Esophagus muscularis mucosa (tissue), 4 donors: ENCODE measurements at regions not wholly inside any gene's neighbourhood (a gene's known extent, or its start where the extent isn't known, plus 50 kb on each side); places are given as distances from the start of the nearest gene placed in this dataset.

Experiments used
- DNase-seq: peaks from one replicate; pipeline ENCODE4 v3.0.0-alpha.2; 2017; ENCODE audit errors: extremely low spot score
- H3K27ac ChIP-seq, 4 donors: fragments of 200-600 bp; sonication (generic); replicated peaks in 1 of 4; 1 replicate in 3 of 4; 2 replicates in 1 of 4; pipeline ENCODE4 v1.5.1; 2016 to 2019; ENCODE audit warnings: mild to moderate bottlenecking in 1 of 4
- H3K27me3 ChIP-seq, 4 donors: fragments of 200-600 bp; sonication (generic); one replicate each; pipeline versions ENCODE4 v1.5.1 to v1.6.0; 2016 to 2019
- H3K36me3 ChIP-seq, 4 donors: fragments of 200-600 bp; sonication (generic); one replicate each; pipeline ENCODE4 v1.5.1; 2016 to 2019
- H3K4me1 ChIP-seq, 4 donors: fragments of 200-600 bp; sonication (generic); one replicate each; pipeline ENCODE4 v1.5.1; 2016 to 2019
- H3K4me3 ChIP-seq, 4 donors: fragments of 200-600 bp; sonication (generic); 1 replicate in 2 of 4; 2 replicates in 2 of 4; pipeline ENCODE4 v1.5.1; 2016 to 2019; ENCODE audit warnings: mild to moderate bottlenecking in 4 of 4, moderate library complexity in 1 of 4
- H3K9me3 ChIP-seq, 4 donors: fragments of 200-600 bp; sonication (generic); 1 replicate in 3 of 4; 2 replicates in 1 of 4; pipeline ENCODE4 v1.5.1; 2016 to 2019
- CTCF ChIP-seq, 3 experiments: fragments of 200-600 bp in 2 of 3; fragments of 450-650 bp in 1 of 3; sonication (generic) in 2 of 3; IDR thresholded peaks; one replicate each; pipeline ENCODE4 v1.5.1; 2017 to 2019; ENCODE audit warnings: antibody characterized with exemption in 3 of 3, mild to moderate bottlenecking in 2 of 3, moderate library complexity in 1 of 3
- EP300 ChIP-seq: sonication (generic); formaldehyde crosslinking; IDR thresholded peaks from one replicate; pipeline ENCODE4 v1.6.1; 2017; ENCODE audit warnings: antibody characterized with exemption
- POLR2A ChIP-seq: fragments of 450-650 bp; IDR thresholded peaks from one replicate; pipeline ENCODE4 v1.6.1; 2017; ENCODE audit warnings: antibody characterized with exemption, moderate library complexity, mild to moderate bottlenecking, low read depth
- POLR2AphosphoS5 ChIP-seq, 2 donors: sonication (generic); formaldehyde crosslinking; IDR thresholded peaks; one replicate each; pipeline ENCODE4 v1.6.1; 2017; ENCODE audit warnings: antibody characterized with exemption in 2 of 2
- WGBS: methylation state at CpG from one replicate; pipeline ENCODE4 v1.1.5; 2018; 5-methylcytosine and 5-hydroxymethylcytosine counted together
- intact Hi-C: fragments of 100-400 bp; cut with DNase I; formaldehyde crosslinking; loops from one replicate; pipeline ENCODE4 v1.15.1; 2023

GRCh38 chr6:145507239-145507638 is 228.1 kb downstream of the EPM2A start:
- TF ChIP-seq POLR2A (no peak), POLR2AphosphoS5 (IDR thresholded peaks at IDR 0.05) (no peak), CTCF (IDR thresholded peaks at IDR 0.05) (no peak), EP300 (no peak)
- Histone ChIP-seq H3K27me3 (no peaks in the 10 kb centered on the region), H3K27ac (no peak overlapping the region), H3K4me3 (no peak overlapping the region), H3K36me3 (no peaks in the 10 kb centered on the region), H3K9me3 (peaks cover 0 to 28% (median 18%) of the 10 kb centered on the region in 4 donors), H3K4me1 (no peaks in the 10 kb centered on the region)
- WGBS: 92% methylated on average over 2 of the region's 2 CpGs
- no peak for DNase-seq
- intact Hi-C loops: no loop called here

- TF ChIP-seq POLR2A (no peak), POLR2AphosphoS5 (IDR thresholded peaks at IDR 0.05) (no peak), CTCF (IDR thresholded peaks at IDR 0.05) (no peak), EP300 (no peak)
- intact Hi-C loops: no loop called here
- no peak for DNase-seq
- H3K4me3 ChIP-seq: no peak overlapping the region
- WGBS: 100% methylated on average over 1 of the region's 1 CpG
- H3K4me1 ChIP-seq: no peaks in the 10 kb centered on the region
- no peak overlapping the region for H3K27ac ChIP-seq
- no peaks in the 10 kb centered on the region for H3K36me3 ChIP-seq
- no peaks in the 10 kb centered on the region for H3K27me3 ChIP-seq
- peaks cover 0 to 28% (median 18%) of the 10 kb centered on the region in 4 donors for H3K9me3 ChIP-seq
These were observed 227.2 kb downstream of the EPM2A start for GRCh38 chr6:145508107-145508506.

GRCh38 chr6:145517492-145517891 is 217.8 kb downstream of the EPM2A start:
- H3K4me1 ChIP-seq: no peaks in the 10 kb centered on the region
- WGBS: 90% methylated on average over 4 of the region's 4 CpGs
- no peaks in the 10 kb centered on the region for H3K9me3 ChIP-seq
- no peaks in the 10 kb centered on the region for H3K27me3 ChIP-seq
- no peak for DNase-seq
- H3K27ac ChIP-seq: no peak overlapping the region
- TF ChIP-seq POLR2A (no peak), CTCF (IDR thresholded peaks at IDR 0.05) (no peak), EP300 (no peak), POLR2AphosphoS5 (IDR thresholded peaks at IDR 0.05) (no peak)
- intact Hi-C loops: no loop called here
- no peaks in the 10 kb centered on the region for H3K36me3 ChIP-seq
- no peak overlapping the region for H3K4me3 ChIP-seq

- no peak overlapping the region for H3K27ac ChIP-seq
- TF ChIP-seq POLR2A (no peak), POLR2AphosphoS5 (IDR thresholded peaks at IDR 0.05) (no peak), EP300 (no peak)
- no peak for DNase-seq
- intact Hi-C loops: no loop called here
- H3K36me3 ChIP-seq: no peaks in the 10 kb centered on the region
- peaks cover 0 to 6% (median 0%) of the 10 kb centered on the region in 4 donors for H3K9me3 ChIP-seq
- H3K27me3 ChIP-seq: no peaks in the 10 kb centered on the region
- no peak overlapping the region for H3K4me3 ChIP-seq
- no peaks in the 10 kb centered on the region for H3K4me1 ChIP-seq
- WGBS: 91% methylated on average over 3 of the region's 3 CpGs
These were observed 210.3 kb downstream of the EPM2A start for GRCh38 chr6:145525038-145525437.

- WGBS: 40% methylated on average over 2 of the region's 2 CpGs
These were observed 205.7 kb downstream of the EPM2A start for GRCh38 chr6:145529582-145529981.

More at GRCh38 chr6:145529582-145529981, 205.7 kb downstream of the EPM2A start:
- no peaks in the 10 kb centered on the region for H3K27me3 ChIP-seq
- no peaks in the 10 kb centered on the region for H3K4me1 ChIP-seq
- no peaks in the 10 kb centered on the region for H3K9me3 ChIP-seq
- DNase-seq: no peak
- intact Hi-C loops: no loop called here
- no peaks in the 10 kb centered on the region for H3K36me3 ChIP-seq
- no peak overlapping the region for H3K27ac ChIP-seq
- TF ChIP-seq CTCF (IDR thresholded peaks at IDR 0.05) (no peak), EP300 (no peak), POLR2AphosphoS5 (IDR thresholded peaks at IDR 0.05) (no peak), POLR2A (no peak)
- H3K4me3 ChIP-seq: no peak overlapping the region
